Endodermal cell (in vitro differentiated cells): ENCODE measurements at regions not wholly inside any gene's neighbourhood (a gene's known extent, or its start where the extent isn't known, plus 50 kb on each side); places are given as distances from the start of the nearest gene placed in this dataset.

Source experiments
- DNase-seq: peaks from one replicate; pipeline ENCODE4 v3.0.0-alpha.2; 2017
- H3K27ac ChIP-seq: 2 replicates; pipeline ENCODE4 v1.5.1; 2013; ENCODE audit warnings: mild to moderate bottlenecking, low read depth, low read length, moderate library complexity
- H3K27me3 ChIP-seq: 2 replicates; pipeline ENCODE4 v1.6.1; 2013; ENCODE audit warnings: mild to moderate bottlenecking, low read length, moderate library complexity; ENCODE audit not compliant: insufficient read depth, control insufficient read depth, poor library complexity, severe bottlenecking
- H3K36me3 ChIP-seq: 2 replicates; pipeline ENCODE4 v1.7.0; 2013; ENCODE audit warnings: mild to moderate bottlenecking, low read length, moderate library complexity; ENCODE audit not compliant: control insufficient read depth, insufficient read depth
- H3K4me1 ChIP-seq: one replicate; pipeline ENCODE4 v1.7.0; 2013; ENCODE audit warnings: low read length; ENCODE audit not compliant: control insufficient read depth, insufficient read depth
- H3K4me3 ChIP-seq: 2 replicates; pipeline ENCODE4 v1.5.1; 2013; ENCODE audit warnings: mild to moderate bottlenecking, low read length, moderate library complexity
- H3K9ac ChIP-seq: 2 replicates; pipeline ENCODE4 v1.6.1; 2013; ENCODE audit warnings: mild to moderate bottlenecking, low read length, moderate library complexity; ENCODE audit not compliant: poor library complexity, severe bottlenecking; ENCODE audit errors: extremely low read depth
- H3K9me3 ChIP-seq: 2 replicates; pipeline ENCODE4 v1.6.1; 2013; ENCODE audit warnings: mild to moderate bottlenecking, low read length, moderate library complexity; ENCODE audit not compliant: control insufficient read depth
- H3K27ac Mint-ChIP-seq: 2 replicates; pipeline ENCODE4 v1.8.0; 2020; ENCODE audit warnings: mixed read lengths
- H3K27me3 Mint-ChIP-seq: 2 replicates; pipeline ENCODE4 v1.8.0; 2021; ENCODE audit warnings: mild to moderate bottlenecking, mixed read lengths; ENCODE audit not compliant: insufficient read depth
- H3K36me3 Mint-ChIP-seq: 2 replicates; pipeline ENCODE4 v1.8.0; 2020; ENCODE audit warnings: low read depth, mixed read lengths
- H3K4me1 Mint-ChIP-seq: 2 replicates; pipeline ENCODE4 v1.8.0; 2020; ENCODE audit warnings: mixed read lengths
- H3K4me3 Mint-ChIP-seq: 2 replicates; pipeline ENCODE4 v1.8.0; 2020; ENCODE audit warnings: mild to moderate bottlenecking, moderate library complexity, mixed read lengths
- H3K9me3 Mint-ChIP-seq: 2 replicates; pipeline ENCODE4 v1.8.0; 2020; ENCODE audit warnings: mild to moderate bottlenecking, mixed read lengths
- CTCF ChIP-seq: fragments of 200-600 bp; sonication (generic); conservative IDR thresholded peaks from 2 replicates; pipeline ENCODE4 v1.5.0; 2021; ENCODE audit warnings: antibody characterized with exemption, mild to moderate bottlenecking

- TF ChIP-seq CTCF: no peak
- Histone ChIP-seq H3K4me3 (no peak overlapping the region), H3K4me1 (no peaks in the 10 kb centered on the region), H3K36me3 (no peaks in the 10 kb centered on the region), H3K27me3 (no peaks in the 10 kb centered on the region), H3K9me3 (no peaks in the 10 kb centered on the region), H3K27ac (no peak overlapping the region), H3K9ac (no peak overlapping the region)
- Mint-ChIP-seq H3K4me1 (peaks cover 4% of the 10 kb centered on the region), H3K36me3 (no peaks in the 10 kb centered on the region), H3K27me3 (no peaks in the 10 kb centered on the region), H3K4me3 (no peak overlapping the region), H3K27ac (no peak overlapping the region), H3K9me3 (no peaks in the 10 kb centered on the region)
- DNase-seq: no peak
These were observed 375.1 kb downstream of the FAT4 start for GRCh38 chr4:125689805-125690204.

- Histone ChIP-seq H3K36me3 (no peaks in the 10 kb centered on the region), H3K27me3 (no peaks in the 10 kb centered on the region), H3K27ac (no peak overlapping the region), H3K4me1 (no peaks in the 10 kb centered on the region), H3K4me3 (no peak overlapping the region), H3K9me3 (peaks cover 4% of the 10 kb centered on the region), H3K9ac (no peak overlapping the region)
- no peak for DNase-seq
- H3K9me3 Mint-ChIP-seq: peaks cover 6% of the 10 kb centered on the region
- no peak for TF ChIP-seq CTCF
- H3K27me3 Mint-ChIP-seq: no peaks in the 10 kb centered on the region
- peaks cover 4% of the 10 kb centered on the region for H3K4me1 Mint-ChIP-seq
- no peak overlapping the region for H3K27ac Mint-ChIP-seq
- no peak overlapping the region for H3K4me3 Mint-ChIP-seq
- no peaks in the 10 kb centered on the region for H3K36me3 Mint-ChIP-seq
These were observed 378.5 kb downstream of the FAT4 start for GRCh38 chr4:125693228-125693627.

- Mint-ChIP-seq H3K4me1 (no peaks in the 10 kb centered on the region), H3K4me3 (no peak overlapping the region), H3K36me3 (no peaks in the 10 kb centered on the region), H3K9me3 (peaks cover 11% of the 10 kb centered on the region), H3K27ac (no peak overlapping the region), H3K27me3 (no peaks in the 10 kb centered on the region)
- no peak overlapping the region for H3K9ac ChIP-seq
- no peak overlapping the region for H3K4me3 ChIP-seq
- no peaks in the 10 kb centered on the region for H3K36me3 ChIP-seq
- peaks cover 4% of the 10 kb centered on the region for H3K9me3 ChIP-seq
- TF ChIP-seq CTCF: no peak
- DNase-seq: no peak
- H3K27ac ChIP-seq: no peak overlapping the region
- H3K4me1 ChIP-seq: no peaks in the 10 kb centered on the region
- H3K27me3 ChIP-seq: no peaks in the 10 kb centered on the region
These were observed 387.7 kb downstream of the FAT4 start for GRCh38 chr4:125702406-125702805.
